ENCODE measurements at regions not wholly inside any gene's neighbourhood (a gene's known extent, or its start where the extent isn't known, plus 50 kb on each side); places are given as distances from the start of the nearest gene placed in this dataset.

DNA sequence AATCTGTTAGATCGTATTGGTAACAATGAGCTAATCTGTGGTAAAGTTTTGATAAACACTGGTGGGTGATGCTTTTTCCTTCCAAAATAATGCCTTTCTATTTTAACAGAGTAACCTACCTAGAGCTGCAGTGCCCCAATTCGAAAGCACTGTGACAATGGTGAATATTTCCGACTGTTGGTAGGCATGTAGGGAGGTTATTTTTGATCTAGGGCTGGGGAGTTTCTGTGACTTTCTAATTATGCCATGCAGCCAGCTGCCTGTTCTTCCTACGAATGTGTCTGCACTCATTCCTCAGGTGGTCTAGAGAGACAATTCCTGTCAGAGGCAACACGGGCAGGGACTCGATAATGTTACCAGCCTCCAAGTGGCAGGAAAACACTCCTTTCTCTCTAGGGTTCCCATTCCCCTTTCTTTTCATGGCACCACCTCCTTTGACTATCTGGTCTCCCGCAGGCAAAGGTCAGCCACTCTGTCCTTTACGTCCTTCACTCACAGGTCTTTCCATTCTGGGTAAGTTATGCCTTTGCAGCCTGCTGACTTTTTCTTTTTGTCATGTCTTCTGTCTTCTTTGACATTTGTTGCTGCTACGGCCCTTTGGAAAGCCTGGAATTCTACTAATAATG lies 167.2 kb upstream of the MGAT5 start (continued):
- TF ChIP-seq, protein P1, sequence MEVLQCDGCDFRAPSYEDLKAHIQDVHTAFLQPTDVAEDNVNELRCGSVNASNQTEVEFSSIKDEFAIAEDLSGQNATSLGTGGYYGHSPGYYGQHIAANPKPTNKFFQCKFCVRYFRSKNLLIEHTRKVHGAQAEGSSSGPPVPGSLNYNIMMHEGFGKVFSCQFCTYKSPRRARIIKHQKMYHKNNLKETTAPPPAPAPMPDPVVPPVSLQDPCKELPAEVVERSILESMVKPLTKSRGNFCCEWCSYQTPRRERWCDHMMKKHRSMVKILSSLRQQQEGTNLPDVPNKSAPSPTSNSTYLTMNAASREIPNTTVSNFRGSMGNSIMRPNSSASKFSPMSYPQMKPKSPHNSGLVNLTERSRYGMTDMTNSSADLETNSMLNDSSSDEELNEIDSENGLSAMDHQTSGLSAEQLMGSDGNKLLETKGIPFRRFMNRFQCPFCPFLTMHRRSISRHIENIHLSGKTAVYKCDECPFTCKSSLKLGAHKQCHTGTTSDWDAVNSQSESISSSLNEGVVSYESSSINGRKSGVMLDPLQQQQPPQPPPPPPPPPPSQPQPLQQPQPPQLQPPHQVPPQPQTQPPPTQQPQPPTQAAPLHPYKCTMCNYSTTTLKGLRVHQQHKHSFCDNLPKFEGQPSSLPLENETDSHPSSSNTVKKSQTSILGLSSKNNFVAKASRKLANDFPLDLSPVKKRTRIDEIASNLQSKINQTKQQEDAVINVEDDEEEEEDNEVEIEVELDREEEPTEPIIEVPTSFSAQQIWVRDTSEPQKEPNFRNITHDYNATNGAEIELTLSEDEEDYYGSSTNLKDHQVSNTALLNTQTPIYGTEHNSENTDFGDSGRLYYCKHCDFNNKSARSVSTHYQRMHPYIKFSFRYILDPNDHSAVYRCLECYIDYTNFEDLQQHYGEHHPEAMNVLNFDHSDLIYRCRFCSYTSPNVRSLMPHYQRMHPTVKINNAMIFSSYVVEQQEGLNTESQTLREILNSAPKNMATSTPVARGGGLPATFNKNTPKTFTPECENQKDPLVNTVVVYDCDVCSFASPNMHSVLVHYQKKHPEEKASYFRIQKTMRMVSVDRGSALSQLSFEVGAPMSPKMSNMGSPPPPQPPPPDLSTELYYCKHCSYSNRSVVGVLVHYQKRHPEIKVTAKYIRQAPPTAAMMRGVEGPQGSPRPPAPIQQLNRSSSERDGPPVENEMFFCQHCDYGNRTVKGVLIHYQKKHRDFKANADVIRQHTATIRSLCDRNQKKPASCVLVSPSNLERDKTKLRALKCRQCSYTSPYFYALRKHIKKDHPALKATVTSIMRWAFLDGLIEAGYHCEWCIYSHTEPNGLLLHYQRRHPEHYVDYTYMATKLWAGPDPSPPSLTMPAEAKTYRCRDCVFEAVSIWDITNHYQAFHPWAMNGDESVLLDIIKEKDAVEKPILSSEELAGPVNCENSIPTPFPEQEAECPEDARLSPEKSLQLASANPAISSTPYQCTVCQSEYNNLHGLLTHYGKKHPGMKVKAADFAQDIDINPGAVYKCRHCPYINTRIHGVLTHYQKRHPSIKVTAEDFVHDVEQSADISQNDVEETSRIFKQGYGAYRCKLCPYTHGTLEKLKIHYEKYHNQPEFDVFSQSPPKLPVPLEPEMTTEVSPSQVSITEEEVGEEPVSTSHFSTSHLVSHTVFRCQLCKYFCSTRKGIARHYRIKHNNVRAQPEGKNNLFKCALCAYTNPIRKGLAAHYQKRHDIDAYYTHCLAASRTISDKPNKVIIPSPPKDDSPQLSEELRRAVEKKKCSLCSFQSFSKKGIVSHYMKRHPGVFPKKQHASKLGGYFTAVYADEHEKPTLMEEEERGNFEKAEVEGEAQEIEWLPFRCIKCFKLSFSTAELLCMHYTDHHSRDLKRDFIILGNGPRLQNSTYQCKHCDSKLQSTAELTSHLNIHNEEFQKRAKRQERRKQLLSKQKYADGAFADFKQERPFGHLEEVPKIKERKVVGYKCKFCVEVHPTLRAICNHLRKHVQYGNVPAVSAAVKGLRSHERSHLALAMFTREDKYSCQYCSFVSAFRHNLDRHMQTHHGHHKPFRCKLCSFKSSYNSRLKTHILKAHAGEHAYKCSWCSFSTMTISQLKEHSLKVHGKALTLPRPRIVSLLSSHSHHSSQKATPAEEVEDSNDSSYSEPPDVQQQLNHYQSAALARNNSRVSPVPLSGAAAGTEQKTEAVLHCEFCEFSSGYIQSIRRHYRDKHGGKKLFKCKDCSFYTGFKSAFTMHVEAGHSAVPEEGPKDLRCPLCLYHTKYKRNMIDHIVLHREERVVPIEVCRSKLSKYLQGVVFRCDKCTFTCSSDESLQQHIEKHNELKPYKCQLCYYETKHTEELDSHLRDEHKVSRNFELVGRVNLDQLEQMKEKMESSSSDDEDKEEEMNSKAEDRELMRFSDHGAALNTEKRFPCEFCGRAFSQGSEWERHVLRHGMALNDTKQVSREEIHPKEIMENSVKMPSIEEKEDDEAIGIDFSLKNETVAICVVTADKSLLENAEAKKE (CRISPR knock-in tag; IDR thresholded peaks at IDR 0.05), result no peak
- TF ChIP-seq NANOG (IDR thresholded peaks at IDR 0.05; ENCODE audit: borderline replicate concordance), result no peak

DNA sequence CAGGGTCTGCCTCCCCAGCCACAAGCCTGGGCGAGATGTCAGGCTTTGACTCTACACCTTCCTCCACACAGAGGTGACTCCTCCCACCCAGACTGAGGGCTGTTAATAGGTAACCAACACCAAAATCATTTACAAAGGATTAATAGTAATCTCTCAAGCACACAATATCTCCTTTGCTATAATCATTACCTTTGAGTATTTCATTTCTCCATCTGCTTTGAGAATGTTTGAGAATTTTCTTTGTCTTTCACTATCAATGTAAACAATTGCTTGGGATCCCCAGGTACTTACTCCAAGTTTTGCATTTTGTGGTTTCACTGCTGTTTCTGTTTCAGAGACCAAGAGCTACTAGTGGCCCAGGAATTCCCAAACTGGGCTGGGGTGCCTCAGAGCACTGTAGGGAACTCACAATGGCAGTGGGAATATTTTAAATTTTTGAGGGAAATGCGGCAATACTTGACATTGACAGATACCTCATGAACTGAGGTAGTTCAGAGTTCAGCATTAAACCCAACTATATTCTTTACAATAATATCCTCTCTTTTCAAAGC lies 166.4 kb upstream of the MGAT5 start:
- ATAC-seq, result peak; percentile 82
- no peaks in the 10 kb centered on the region for H3F3A ChIP-seq (replicated peaks; ENCODE audit: low read depth)
- TF ChIP-seq CREB1 (CRISPR knock-in tag; IDR thresholded peaks at IDR 0.05; ENCODE audit: low read depth), result no peak
- TF ChIP-seq EZH2 (IDR thresholded peaks at IDR 0.05; ENCODE audit: low read depth, unreplicated experiment), result no peak
- H3K27me3 ChIP-seq (ENCODE audit: insufficient read depth), result no peaks in the 10 kb centered on the region
- H3K4me3 Mint-ChIP-seq, result no peak overlapping the region
- peaks cover 13% of the 10 kb centered on the region for H3K4me1 Mint-ChIP-seq
- H3K27me3 Mint-ChIP-seq (ENCODE audit: insufficient read depth, low read depth, poor library complexity), result peaks cover 4% of the 10 kb centered on the region
- H3K4me1 ChIP-seq (ENCODE audit: insufficient read depth), result peaks cover 3% of the 10 kb centered on the region; the same call in 1 of the 2 replicates
- no peak overlapping the region for H3K4me2 ChIP-seq
- H3K27ac Mint-ChIP-seq, result no peak overlapping the region
- H2AFZ ChIP-seq, result peak overlapping the region; percentile 84
- H3K27ac ChIP-seq (ENCODE audit: low read depth), result no peak overlapping the region
- peaks cover 7% of the 10 kb centered on the region for H3K9me2 ChIP-seq (ENCODE audit: insufficient read depth)
- H3K79me2 ChIP-seq (replicated peaks; ENCODE audit: insufficient read depth), result no peaks in the 10 kb centered on the region
- peak; percentile 17 for DNase-seq (ENCODE audit: low spot score)
- no peaks in the 10 kb centered on the region for H4K20me1 ChIP-seq (replicated peaks; ENCODE audit: insufficient read depth)
- H3K4me3 ChIP-seq, result no peak overlapping the region
- no peaks in the 10 kb centered on the region for H3K36me3 ChIP-seq (ENCODE audit: insufficient read depth)
- H3K36me3 Mint-ChIP-seq (ENCODE audit: low read depth), result no peaks in the 10 kb centered on the region
- H3K9me3 Mint-ChIP-seq, result peaks cover 3% of the 10 kb centered on the region; the same call in 1 of the 3 replicates

Measured in GM23338 (cell line).